Hepatocyte (in vitro differentiated cells): ENCODE measurements at regions not wholly inside any gene's neighbourhood (a gene's known extent, or its start where the extent isn't known, plus 50 kb on each side); places are given as distances from the start of the nearest gene placed in this dataset.

ENCODE experiments used
- DNase-seq: peaks from one replicate; pipeline ENCODE4 v3.0.0-alpha.2; 2016; ENCODE audit warnings: low spot score
- H2AFZ ChIP-seq: fragments of 200-600 bp; sonication (generic); 2 replicates; pipeline ENCODE4 v1.6.0; 2016; ENCODE audit warnings: antibody characterized with exemption, mild to moderate bottlenecking
- H3K27ac ChIP-seq: fragments of 200-600 bp; sonication (generic); 2 replicates; pipeline ENCODE4 v1.5.1; 2016; ENCODE audit warnings: mild to moderate bottlenecking
- H3K27me3 ChIP-seq: fragments of 200-600 bp; sonication (generic); 2 replicates; pipeline ENCODE4 v1.6.1; 2016
- H3K36me3 ChIP-seq: fragments of 200-600 bp; sonication (generic); replicated peaks from 2 replicates; pipeline ENCODE4 v1.5.1; 2016; ENCODE audit warnings: low read depth; ENCODE audit not compliant: insufficient read depth
- H3K4me1 ChIP-seq: fragments of 200-600 bp; sonication (generic); 2 replicates; pipeline ENCODE4 v1.5.1; 2016; ENCODE audit warnings: mild to moderate bottlenecking, moderate library complexity; ENCODE audit not compliant: insufficient read depth
- H3K4me2 ChIP-seq: fragments of 200-600 bp; sonication (generic); 2 replicates; pipeline ENCODE4 v1.6.0; 2016
- H3K4me3 ChIP-seq: fragments of 200-600 bp; sonication (generic); 2 replicates; pipeline ENCODE4 v1.5.1; 2016; ENCODE audit warnings: mild to moderate bottlenecking
- H3K79me2 ChIP-seq: fragments of 200-600 bp; sonication (generic); 2 replicates; pipeline ENCODE4 v1.6.0; 2017; ENCODE audit warnings: mild to moderate bottlenecking
- H3K9me2 ChIP-seq: fragments of 200-600 bp; sonication (generic); replicated peaks from 2 replicates; pipeline ENCODE4 v1.6.0; 2017; ENCODE audit warnings: mild to moderate bottlenecking; ENCODE audit not compliant: insufficient read depth
- H3K9me3 ChIP-seq: fragments of 200-600 bp; sonication (generic); 2 replicates; pipeline ENCODE4 v1.5.1; 2016; ENCODE audit warnings: low read depth, mild to moderate bottlenecking
- H4K20me1 ChIP-seq: fragments of 200-600 bp; sonication (generic); 2 replicates; pipeline ENCODE4 v1.6.0; 2016; ENCODE audit warnings: mild to moderate bottlenecking; ENCODE audit not compliant: insufficient read depth, poor library complexity, severe bottlenecking
- EZH2 ChIP-seq: fragments of 200-600 bp; sonication (generic); IDR thresholded peaks from 2 replicates; pipeline ENCODE4 v1.6.1; 2016; ENCODE audit warnings: antibody characterized with exemption, mild to moderate bottlenecking, borderline replicate concordance
- EZH2phosphoT487 ChIP-seq: fragments of 200-600 bp; sonication (generic); IDR thresholded peaks from one replicate; pipeline ENCODE4 v1.6.1; 2018; ENCODE audit warnings: antibody characterized with exemption, mild to moderate bottlenecking, low read depth, moderate library complexity; ENCODE audit not compliant: unreplicated experiment, severe bottlenecking
- WGBS: methylation state at CpG from one replicate; pipeline ENCODE4 v1.1.6; 2016; ENCODE audit warnings: low lambda C conversion rate; ENCODE audit errors: missing lambda C conversion rate; 5-methylcytosine and 5-hydroxymethylcytosine counted together
- TF ChIP-seq, protein P1 (sequence below): fragments of 200-600 bp; sonication (generic); IDR thresholded peaks from 2 replicates; pipeline ENCODE4 v1.5.1; 2016; ENCODE audit warnings: antibody characterized with exemption, mild to moderate bottlenecking; ENCODE audit not compliant: poor library complexity

DNA sequence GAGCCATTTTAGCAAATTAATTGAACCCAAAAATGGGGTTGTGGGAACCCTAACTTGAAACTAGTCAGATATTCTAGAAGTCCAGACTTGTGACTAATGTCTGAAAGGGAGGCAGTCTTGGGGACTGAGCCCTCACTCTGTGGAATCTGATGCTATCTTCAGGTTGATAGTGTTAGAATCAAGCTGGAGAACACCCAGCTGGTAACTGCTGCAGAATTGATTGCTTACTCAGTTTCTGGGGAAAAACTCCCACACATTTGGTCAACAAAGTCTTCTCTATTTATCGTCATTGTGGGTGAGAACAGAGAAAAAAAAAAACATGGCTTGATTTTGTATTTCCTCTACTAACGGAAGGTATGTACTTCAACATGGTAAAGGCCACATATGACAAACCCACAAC lies 1925.8 kb upstream of the CELF4 start:
- Histone ChIP-seq H3K4me3 (no peak overlapping the region), H4K20me1 (no peaks in the 10 kb centered on the region), H3K79me2 (no peaks in the 10 kb centered on the region), H3K27me3 (no peaks in the 10 kb centered on the region), H2AFZ (no peak overlapping the region), H3K36me3 (no peaks in the 10 kb centered on the region), H3K4me1 (peaks cover 5% of the 10 kb centered on the region), H3K9me3 (no peaks in the 10 kb centered on the region), H3K4me2 (no peak overlapping the region), H3K9me2 (no peaks in the 10 kb centered on the region), H3K27ac (no peak overlapping the region)
- no peak for DNase-seq
- TF ChIP-seq, protein P1, sequence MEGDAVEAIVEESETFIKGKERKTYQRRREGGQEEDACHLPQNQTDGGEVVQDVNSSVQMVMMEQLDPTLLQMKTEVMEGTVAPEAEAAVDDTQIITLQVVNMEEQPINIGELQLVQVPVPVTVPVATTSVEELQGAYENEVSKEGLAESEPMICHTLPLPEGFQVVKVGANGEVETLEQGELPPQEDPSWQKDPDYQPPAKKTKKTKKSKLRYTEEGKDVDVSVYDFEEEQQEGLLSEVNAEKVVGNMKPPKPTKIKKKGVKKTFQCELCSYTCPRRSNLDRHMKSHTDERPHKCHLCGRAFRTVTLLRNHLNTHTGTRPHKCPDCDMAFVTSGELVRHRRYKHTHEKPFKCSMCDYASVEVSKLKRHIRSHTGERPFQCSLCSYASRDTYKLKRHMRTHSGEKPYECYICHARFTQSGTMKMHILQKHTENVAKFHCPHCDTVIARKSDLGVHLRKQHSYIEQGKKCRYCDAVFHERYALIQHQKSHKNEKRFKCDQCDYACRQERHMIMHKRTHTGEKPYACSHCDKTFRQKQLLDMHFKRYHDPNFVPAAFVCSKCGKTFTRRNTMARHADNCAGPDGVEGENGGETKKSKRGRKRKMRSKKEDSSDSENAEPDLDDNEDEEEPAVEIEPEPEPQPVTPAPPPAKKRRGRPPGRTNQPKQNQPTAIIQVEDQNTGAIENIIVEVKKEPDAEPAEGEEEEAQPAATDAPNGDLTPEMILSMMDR: no peak
- no peak for TF ChIP-seq EZH2
- no peak for TF ChIP-seq EZH2phosphoT487
- 75% methylated on average over 2 of the region's 2 CpGs for WGBS

DNA sequence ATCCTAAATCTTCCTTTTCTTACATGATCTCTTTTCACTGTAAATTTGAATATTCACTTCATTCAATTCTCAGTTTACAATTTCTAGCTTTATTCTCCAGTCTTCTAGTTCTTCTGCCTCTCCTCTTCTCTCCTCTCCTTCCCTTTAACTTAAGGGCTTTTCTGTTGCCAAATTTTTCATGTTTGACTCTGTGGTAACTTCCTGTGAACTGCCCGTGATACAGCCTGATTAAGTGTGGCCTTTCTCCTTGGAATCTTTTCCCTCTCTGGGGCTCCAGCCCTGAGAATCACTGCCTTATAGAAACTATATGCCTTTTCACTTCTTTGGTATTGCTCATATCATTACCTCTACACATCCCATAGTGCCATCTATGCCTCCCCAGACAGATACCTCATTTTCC lies 1923.8 kb upstream of the CELF4 start:
- H3K9me3 ChIP-seq: no peaks in the 10 kb centered on the region
- no peak for TF ChIP-seq EZH2
- TF ChIP-seq, protein P1: no peak
- H3K27ac ChIP-seq: no peak overlapping the region
- H3K79me2 ChIP-seq: no peaks in the 10 kb centered on the region
- no peaks in the 10 kb centered on the region for H4K20me1 ChIP-seq
- H3K27me3 ChIP-seq: no peaks in the 10 kb centered on the region
- no peaks in the 10 kb centered on the region for H3K4me1 ChIP-seq
- no peak for DNase-seq
- no peak overlapping the region for H3K4me2 ChIP-seq
- 81% methylated on average over 1 of the region's 1 CpG for WGBS
- no peaks in the 10 kb centered on the region for H3K36me3 ChIP-seq
- H3K4me3 ChIP-seq: no peak overlapping the region
- H3K9me2 ChIP-seq: no peaks in the 10 kb centered on the region
- no peak overlapping the region for H2AFZ ChIP-seq

DNA sequence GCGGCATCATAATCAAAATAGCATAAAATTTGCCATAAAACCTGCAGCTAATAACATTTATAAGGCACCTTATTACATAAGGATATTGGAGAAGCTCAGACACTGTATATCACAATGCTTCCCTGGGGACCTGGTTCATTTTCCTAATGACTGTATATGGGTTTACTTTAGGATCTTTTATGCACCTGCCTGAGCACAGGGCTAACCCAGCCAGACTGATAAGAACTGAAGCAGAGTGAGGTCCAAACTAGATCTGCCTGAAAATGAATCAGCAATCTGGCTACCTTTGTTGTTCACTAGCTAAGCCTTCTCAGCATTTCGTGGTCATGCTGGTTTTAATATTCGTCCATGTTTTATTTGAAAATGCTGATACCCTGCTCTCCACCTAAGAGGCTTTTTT lies 1922.3 kb upstream of the CELF4 start:
- no peaks in the 10 kb centered on the region for H3K27me3 ChIP-seq
- H3K4me2 ChIP-seq: no peak overlapping the region
- TF ChIP-seq, protein P1: no peak
- TF ChIP-seq EZH2 (no peak), EZH2phosphoT487 (no peak)
- 38% methylated on average over 3 of the region's 3 CpGs for WGBS
- H4K20me1 ChIP-seq: no peaks in the 10 kb centered on the region
- H2AFZ ChIP-seq: no peak overlapping the region
- H3K9me2 ChIP-seq: no peaks in the 10 kb centered on the region
- no peak overlapping the region for H3K27ac ChIP-seq
- no peaks in the 10 kb centered on the region for H3K36me3 ChIP-seq
- no peaks in the 10 kb centered on the region for H3K79me2 ChIP-seq
- peak; percentile 10 for DNase-seq
- no peaks in the 10 kb centered on the region for H3K4me1 ChIP-seq
- no peaks in the 10 kb centered on the region for H3K9me3 ChIP-seq
- no peak overlapping the region for H3K4me3 ChIP-seq

DNA sequence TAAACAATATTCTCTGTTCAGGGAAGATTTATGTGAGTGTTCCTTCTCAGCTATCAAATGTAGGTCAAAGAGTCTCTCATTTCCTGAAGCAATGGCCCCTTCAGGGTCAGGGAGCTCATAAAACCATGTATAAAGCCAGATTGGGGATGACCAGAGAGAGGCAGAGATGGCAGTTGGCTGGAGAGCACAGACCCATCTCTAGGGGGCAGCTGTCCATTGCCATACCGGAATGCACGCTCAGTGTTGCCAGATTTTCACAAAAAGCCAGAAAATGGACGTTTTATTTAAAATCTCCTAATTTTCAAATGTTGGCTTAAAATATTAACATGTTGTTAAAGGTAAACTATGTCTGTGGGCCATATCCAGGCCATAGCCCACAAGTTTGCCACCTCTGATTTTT lies 1920.7 kb upstream of the CELF4 start:
- Histone ChIP-seq H3K4me1 (no peaks in the 10 kb centered on the region), H3K4me2 (no peak overlapping the region), H3K27me3 (no peaks in the 10 kb centered on the region), H4K20me1 (no peaks in the 10 kb centered on the region), H2AFZ (no peak overlapping the region), H3K27ac (no peak overlapping the region), H3K36me3 (no peaks in the 10 kb centered on the region), H3K9me3 (no peaks in the 10 kb centered on the region), H3K79me2 (no peaks in the 10 kb centered on the region), H3K4me3 (no peak overlapping the region), H3K9me2 (no peaks in the 10 kb centered on the region)
- 93% methylated on average over 3 of the region's 3 CpGs for WGBS
- DNase-seq: no peak
- TF ChIP-seq, protein P1: no peak
- TF ChIP-seq EZH2phosphoT487 (no peak), EZH2 (no peak)
